Heart left ventricle (tissue), 16 donors: ENCODE measurements at regions not wholly inside any gene's neighbourhood (a gene's known extent, or its start where the extent isn't known, plus 50 kb on each side); places are given as distances from the start of the nearest gene placed in this dataset.

Experiments
- ATAC-seq, 4 donors: fragments of 200-7000 bp; cut with Tn5 transposase; one replicate each; pipeline ENCODE4 v1.9.1; 2020 to 2022; ENCODE audit warnings: moderate library complexity in 4 of 4, mild to moderate bottlenecking in 3 of 4, moderate number of reproducible peaks in 1 of 4
- DNase-seq, 5 donors: peaks; one replicate each; pipeline ENCODE4 v3.0.0-alpha.2; 2020
- H3K27ac ChIP-seq, 12 donors: fragments of 200-600 bp; sonication (generic) in 4 of 12; one replicate each; pipeline versions ENCODE4 v1.5.0 to v1.8.0; 2016 to 2022; ENCODE audit warnings: mild to moderate bottlenecking in 2 of 12
- H3K27me3 ChIP-seq, 9 donors: fragments of 200-600 bp; sonication (generic) in 2 of 9; one replicate each; pipeline versions ENCODE4 v1.5.1 to v1.8.0; 2016 to 2022; ENCODE audit warnings: mild to moderate bottlenecking in 3 of 9
- H3K36me3 ChIP-seq, 9 donors: fragments of 200-600 bp; sonication (generic) in 2 of 9; one replicate each; pipeline versions ENCODE4 v1.5.0 to v1.8.0; 2018 to 2022; ENCODE audit warnings: mild to moderate bottlenecking in 2 of 9
- H3K4me1 ChIP-seq, 12 donors: fragments of 200-600 bp; sonication (generic) in 4 of 12; one replicate each; pipeline versions ENCODE4 v1.5.0 to v1.8.0; 2016 to 2022; ENCODE audit warnings: mild to moderate bottlenecking in 3 of 12
- H3K4me3 ChIP-seq, 12 donors: fragments of 200-600 bp; sonication (generic) in 4 of 12; one replicate each; pipeline versions ENCODE4 v1.5.0 to v1.8.0; 2017 to 2022; ENCODE audit warnings: mild to moderate bottlenecking in 9 of 12, moderate library complexity in 4 of 12
- H3K9me3 ChIP-seq, 12 donors: fragments of 200-600 bp; sonication (generic) in 4 of 12; one replicate each; pipeline versions ENCODE4 v1.5.0 to v1.8.0; 2016 to 2022; ENCODE audit warnings: mild to moderate bottlenecking in 1 of 12
- CTCF ChIP-seq, 12 donors: fragments of 200-600 bp; sonication (generic) in 4 of 12; IDR thresholded peaks; one replicate each; pipeline versions ENCODE4 v1.5.0 to v1.8.0; 2018 to 2022; ENCODE audit warnings: antibody characterized with exemption in 12 of 12, mild to moderate bottlenecking in 5 of 12
- POLR2A ChIP-seq, 2 donors: fragments of 450-650 bp; IDR thresholded peaks; one replicate each; pipeline ENCODE4 v1.6.1; 2017; ENCODE audit warnings: antibody characterized with exemption in 2 of 2, mild to moderate bottlenecking in 2 of 2, moderate library complexity in 2 of 2
- WGBS, 4 donors: extraction: QIAGEN DNeasy Blood & Tissue Kit in 2 of 4; methylation state at CpG; one replicate each; pipeline versions ENCODE4 v1.1.5 to v1.1.7; 2013 to 2018; 5-methylcytosine and 5-hydroxymethylcytosine counted together
- intact Hi-C, 10 donors: fragments of 100-400 bp; cut with DNase I; formaldehyde crosslinking; loops; one replicate each; pipeline versions ENCODE4 v1.11.1 to v1.14.2; 2022
- donor health status: ischemic (EF 13 %, LVEDD 7.1; RV severe dilation, severe dysfunction).
- donor health status: healthy with polysubstance abuse.
- donor health status: DM: no; HTN: yes; CAD: no.
- donor health status: DM: no; HTN: no; CAD: no.
- donor health status: ischemic (EF 25% LVEDD 6.9; RV normal size, moderate dysfunction).
- donor health status: ischemic (EF 25% LVEDD 5.7; RV mildly dilated, moderate dysfunction).
- donor health status: healthy.
- donor health status: DM: yes; HTN: yes; CAD: no.
- donor health status: ischemic (EF 35%, LVEDD 5.7; RV mildly dilated, moderate dysfunction).
- donor health status: nonischemic (EF 11% LVEDD 7.7; RV severe dilation, severe dysfunction).
- donor health status: DM: yes; HTN: yes; CAD: no.
- donor health status: PGD.
- donor health status: ischemic (EF 29% LVEDD 5.4; RV normal size, mild dysfunction).
- donor health status: nonischemic (EF 23%, LVEDD 6.1; RV moderate dilation, normal function).

DNA sequence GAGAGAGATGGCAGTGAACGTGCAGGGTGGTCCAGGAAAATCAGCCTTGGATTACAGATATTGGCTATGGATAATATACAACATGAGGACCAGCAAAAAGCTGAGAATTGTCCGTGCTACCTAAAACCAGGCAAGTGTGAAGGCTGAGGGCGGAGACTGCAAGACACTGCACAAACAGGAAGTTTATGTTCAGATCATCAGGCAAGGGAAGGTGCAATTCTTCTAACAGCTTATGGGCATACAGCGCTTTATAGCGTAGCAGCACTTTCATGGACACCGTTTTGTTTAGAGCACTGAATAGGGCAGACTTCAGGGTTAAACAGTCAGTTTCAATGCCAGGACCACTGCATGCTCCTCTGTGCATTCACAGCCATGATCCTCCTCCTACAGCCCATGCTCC lies 93.1 kb upstream of the TMEM45B start:
- no peak for DNase-seq
- Histone ChIP-seq H3K27me3 (peaks cover 0 to 14% (median 0%) of the 10 kb centered on the region in 9 donors), H3K36me3 (no peaks in the 10 kb centered on the region), H3K4me1 (no peaks in the 10 kb centered on the region), H3K9me3 (no peaks in the 10 kb centered on the region), H3K4me3 (no peak overlapping the region), H3K27ac (no peak overlapping the region)
- intact Hi-C loops, result no loop called here
- no peak for ATAC-seq
- 78 to 82% (median 80%) methylated on average over 6 of the region's 6 CpGs for WGBS, 4 donors
- TF ChIP-seq POLR2A (IDR thresholded peaks at IDR 0.05), result no peak
- no peak for TF ChIP-seq CTCF (IDR thresholded peaks at IDR 0.05)

DNA sequence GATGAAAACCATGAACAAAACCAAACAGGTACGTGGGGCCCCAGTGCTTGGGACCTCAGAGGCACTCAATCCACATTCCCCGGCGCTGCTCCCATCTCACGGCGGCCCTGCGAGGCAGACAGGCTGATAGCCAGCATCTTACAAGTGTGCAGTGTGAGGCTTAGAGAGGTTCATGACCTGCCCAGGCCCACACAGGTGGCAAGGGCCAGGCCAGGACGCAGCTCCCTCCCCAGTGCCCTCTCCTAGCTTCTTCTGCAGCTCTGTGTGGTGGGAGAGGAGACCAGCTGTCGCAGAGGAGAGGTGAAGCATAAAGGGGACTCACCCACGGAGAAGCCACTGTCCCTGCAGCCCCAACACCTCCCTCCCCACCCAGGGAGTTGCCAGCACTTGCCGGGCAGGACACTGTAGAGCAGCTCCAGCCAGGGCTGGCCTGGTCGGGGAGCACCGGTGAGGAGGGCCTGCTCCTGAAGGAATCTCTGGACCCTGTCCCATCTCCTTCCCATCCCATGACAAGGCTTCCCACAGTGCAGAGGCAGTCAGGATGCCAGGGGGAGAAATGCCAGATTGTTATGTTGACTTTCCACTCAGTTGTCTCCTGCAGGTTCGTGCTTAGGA lies 92.4 kb upstream of the TMEM45B start:
- DNase-seq (no peak), ATAC-seq (peak in 1 of 4 donors; percentile 34)
- Histone ChIP-seq H3K4me1 (no peaks in the 10 kb centered on the region), H3K4me3 (no peak overlapping the region), H3K27ac (no peak overlapping the region), H3K9me3 (no peaks in the 10 kb centered on the region), H3K36me3 (no peaks in the 10 kb centered on the region), H3K27me3 (peaks cover 0 to 22% (median 0%) of the 10 kb centered on the region in 9 donors)
- intact Hi-C loops, result no loop called here
- WGBS, 4 donors, result 61 to 68% (median 67%) methylated on average over 7 to 13 of the region's 13 CpGs
- TF ChIP-seq CTCF (IDR thresholded peaks at IDR 0.05) (no peak), POLR2A (IDR thresholded peaks at IDR 0.05) (no peak)

GRCh38 chr11:129723761-129724162 lies 91.9 kb upstream of the TMEM45B start:
- WGBS, 4 donors, result 53 to 72% (median 58%) methylated on average over 10 to 11 of the region's 11 CpGs
- no peak for DNase-seq
- H3K27me3 ChIP-seq, result peaks cover 0 to 22% (median 0%) of the 10 kb centered on the region in 9 donors
- no peaks in the 10 kb centered on the region for H3K36me3 ChIP-seq
- no peak for TF ChIP-seq CTCF (IDR thresholded peaks at IDR 0.05)
- no peak for TF ChIP-seq POLR2A (IDR thresholded peaks at IDR 0.05)
- no peaks in the 10 kb centered on the region for H3K9me3 ChIP-seq
- peak in 2 of 4 donors; percentile 10 to 43 for ATAC-seq
- no peak overlapping the region for H3K4me3 ChIP-seq
- H3K4me1 ChIP-seq, result no peaks in the 10 kb centered on the region
- no peak overlapping the region for H3K27ac ChIP-seq
- intact Hi-C loops, result no loop called here

DNA sequence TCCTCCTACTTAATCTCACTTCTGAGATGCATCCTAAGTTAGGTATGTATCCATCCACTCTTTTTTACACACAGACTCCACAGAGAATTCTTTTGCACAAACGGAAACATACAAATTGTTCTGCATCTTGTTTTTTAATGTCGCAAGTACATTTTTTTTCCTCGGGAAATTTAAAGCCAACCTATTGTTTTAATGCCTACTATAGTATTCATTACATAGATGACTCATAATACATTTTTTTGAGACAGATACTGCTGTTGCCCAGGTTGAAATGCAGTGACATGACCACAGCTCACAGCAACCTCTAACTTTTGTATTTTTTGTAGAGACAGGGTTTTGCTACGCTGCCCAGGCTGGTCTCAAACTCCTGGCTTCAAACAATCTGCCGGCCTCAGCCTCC lies 90.8 kb upstream of the TMEM45B start:
- Histone ChIP-seq H3K9me3 (no peaks in the 10 kb centered on the region), H3K36me3 (no peaks in the 10 kb centered on the region), H3K4me1 (no peaks in the 10 kb centered on the region), H3K4me3 (no peak overlapping the region), H3K27me3 (peaks cover 0 to 22% (median 0%) of the 10 kb centered on the region in 9 donors), H3K27ac (no peak overlapping the region)
- DNase-seq (no peak), ATAC-seq (no peak)
- TF ChIP-seq CTCF (IDR thresholded peaks at IDR 0.05) (no peak), POLR2A (IDR thresholded peaks at IDR 0.05) (no peak)
- intact Hi-C loops, result no loop called here
- WGBS, 4 donors, result 82 to 87% (median 87%) methylated on average over 5 of the region's 5 CpGs
